GM23338 (cell line): ENCODE measurements at regions not wholly inside any gene's neighbourhood (a gene's known extent, or its start where the extent isn't known, plus 50 kb on each side); places are given as distances from the start of the nearest gene placed in this dataset.

Experiments used
- ATAC-seq: fragments of 200-7000 bp; cut with Tn5 transposase; 3 replicates; pipeline ENCODE4 v1.9.1; 2020
- DNase-seq: peaks from one replicate; pipeline ENCODE4 v3.0.0-alpha.2; 2015; ENCODE audit warnings: low spot score
- H2AFZ ChIP-seq: fragments of 200-600 bp; sonication (generic); 2 replicates; pipeline ENCODE4 v1.8.0; 2016; ENCODE audit warnings: antibody characterized with exemption, mild to moderate bottlenecking, moderate library complexity
- H3F3A ChIP-seq: fragments of 200-600 bp; sonication (generic); replicated peaks from 2 replicates; pipeline ENCODE4 v1.8.0; 2017; ENCODE audit warnings: antibody characterized with exemption, mixed run types, low read depth
- H3K27ac ChIP-seq: fragments of 200-600 bp; sonication (generic); 2 replicates; pipeline ENCODE4 v1.6.1; 2016; ENCODE audit warnings: low read depth
- H3K27me3 ChIP-seq: fragments of 200-600 bp; sonication (generic); 2 replicates; pipeline ENCODE4 v1.8.0; 2016; ENCODE audit warnings: mild to moderate bottlenecking, mixed run types, moderate library complexity; ENCODE audit not compliant: insufficient read depth
- H3K36me3 ChIP-seq: fragments of 200-600 bp; sonication (generic); 2 replicates; pipeline ENCODE4 v1.8.0; 2016; ENCODE audit warnings: mild to moderate bottlenecking; ENCODE audit not compliant: insufficient read depth
- H3K4me1 ChIP-seq: fragments of 200-600 bp; sonication (generic); 2 replicates; pipeline ENCODE4 v1.8.0; 2016; ENCODE audit warnings: mild to moderate bottlenecking, moderate library complexity; ENCODE audit not compliant: insufficient read depth
- H3K4me2 ChIP-seq: fragments of 200-600 bp; sonication (generic); 2 replicates; pipeline ENCODE4 v1.7.1; 2017; ENCODE audit warnings: mixed run types
- H3K4me3 ChIP-seq: fragments of 200-600 bp; sonication (generic); 2 replicates; pipeline ENCODE4 v1.6.1; 2016; ENCODE audit warnings: mixed run types
- H3K79me2 ChIP-seq: fragments of 200-600 bp; sonication (generic); replicated peaks from 2 replicates; pipeline ENCODE4 v1.8.0; 2017; ENCODE audit warnings: mild to moderate bottlenecking; ENCODE audit not compliant: insufficient read depth
- H3K9me2 ChIP-seq: fragments of 200-600 bp; sonication (generic); 2 replicates; pipeline ENCODE4 v1.8.0; 2017; ENCODE audit not compliant: insufficient read depth
- H4K20me1 ChIP-seq: fragments of 200-600 bp; sonication (generic); replicated peaks from 2 replicates; pipeline ENCODE4 v1.8.0; 2017; ENCODE audit warnings: mild to moderate bottlenecking; ENCODE audit not compliant: insufficient read depth
- H3K27ac Mint-ChIP-seq: 2 replicates; pipeline ENCODE4 v1.8.0; 2020; ENCODE audit warnings: inconsistent platforms, mild to moderate bottlenecking, moderate library complexity, mixed read lengths
- H3K27me3 Mint-ChIP-seq: 3 replicates; pipeline ENCODE4 v1.8.0; 2022; ENCODE audit warnings: low read depth, mild to moderate bottlenecking, moderate library complexity, mixed read lengths, inconsistent platforms; ENCODE audit not compliant: insufficient read depth, poor library complexity
- H3K36me3 Mint-ChIP-seq: 3 replicates; pipeline ENCODE4 v1.8.0; 2021; ENCODE audit warnings: low read depth, mild to moderate bottlenecking, inconsistent platforms, moderate library complexity, mixed read lengths
- H3K4me1 Mint-ChIP-seq: 3 replicates; pipeline ENCODE4 v1.8.0; 2020; ENCODE audit warnings: mild to moderate bottlenecking, inconsistent platforms, mixed read lengths
- H3K4me3 Mint-ChIP-seq: 3 replicates; pipeline ENCODE4 v1.8.0; 2021; ENCODE audit warnings: moderate library complexity, mild to moderate bottlenecking, inconsistent platforms, mixed read lengths
- H3K9me3 Mint-ChIP-seq: 3 replicates; pipeline ENCODE4 v1.8.0; 2020; ENCODE audit warnings: moderate library complexity, mild to moderate bottlenecking, inconsistent platforms, mixed read lengths
- CREB1 ChIP-seq: fragments of 250-450 bp; sonication (Bioruptor Pico); IDR thresholded peaks from 2 replicates; pipeline ENCODE4 v1.5.0; 2020; ENCODE audit warnings: low read depth, mild to moderate bottlenecking, moderate library complexity
- CTCF ChIP-seq, 2 experiments: fragments of 200-600 bp in 1 of 2; sonication (generic) in 1 of 2; conservative IDR thresholded peaks; 2 replicates each; pipeline versions ENCODE4 v1.5.1 to v1.6.1; 2016 to 2017; ENCODE audit warnings: antibody characterized with exemption in 2 of 2, low read depth in 2 of 2, mild to moderate bottlenecking in 2 of 2, moderate library complexity in 1 of 2
- ETS1 ChIP-seq: IDR thresholded peaks from 2 replicates; pipeline ENCODE4 v1.6.1; 2016; ENCODE audit warnings: antibody characterized with exemption
- EZH2 ChIP-seq: fragments of 200-600 bp; sonication (generic); IDR thresholded peaks from one replicate; pipeline ENCODE4 v1.8.0; 2017; ENCODE audit warnings: antibody characterized with exemption, mild to moderate bottlenecking, low read depth; ENCODE audit not compliant: unreplicated experiment
- EZH2phosphoT487 ChIP-seq: fragments of 200-600 bp; sonication (generic); IDR thresholded peaks from one replicate; pipeline ENCODE4 v1.8.1; 2018; ENCODE audit warnings: antibody characterized with exemption; ENCODE audit not compliant: unreplicated experiment
- JUNB ChIP-seq: IDR thresholded peaks from one replicate; pipeline ENCODE4 v1.6.1; 2016; ENCODE audit warnings: antibody characterized with exemption; ENCODE audit not compliant: unreplicated experiment
- NANOG ChIP-seq: IDR thresholded peaks from 2 replicates; pipeline ENCODE4 v1.6.1; 2016; ENCODE audit warnings: antibody characterized with exemption, borderline replicate concordance
- POLR2AphosphoS5 ChIP-seq: IDR thresholded peaks from 2 replicates; pipeline ENCODE4 v1.6.1; 2016; ENCODE audit warnings: antibody characterized with exemption, low read depth
- REST ChIP-seq: IDR thresholded peaks from one replicate; pipeline ENCODE4 v1.6.1; 2018; ENCODE audit warnings: antibody characterized with exemption; ENCODE audit not compliant: unreplicated experiment
- STAT1 ChIP-seq: IDR thresholded peaks from one replicate; pipeline ENCODE4 v1.6.1; 2016; ENCODE audit warnings: antibody characterized with exemption; ENCODE audit not compliant: unreplicated experiment
- ZNF114 ChIP-seq: fragments of 250-450 bp; sonication (Bioruptor Pico); IDR thresholded peaks from 2 replicates; pipeline ENCODE4 v1.5.0; 2020; ENCODE audit warnings: mild to moderate bottlenecking, moderate library complexity
- ZNF331 ChIP-seq: fragments of 250-450 bp; sonication (Bioruptor Pico); IDR thresholded peaks from 2 replicates; pipeline ENCODE4 v1.5.0; 2020; ENCODE audit warnings: low read depth, mild to moderate bottlenecking, moderate library complexity

- Histone ChIP-seq H3K4me1 (no peaks in the 10 kb centered on the region), H3F3A (no peaks in the 10 kb centered on the region), H4K20me1 (no peaks in the 10 kb centered on the region), H3K4me3 (no peak overlapping the region), H2AFZ (no peak overlapping the region), H3K79me2 (no peaks in the 10 kb centered on the region), H3K36me3 (no peaks in the 10 kb centered on the region), H3K9me2 (no peaks in the 10 kb centered on the region), H3K27ac (no peak overlapping the region), H3K4me2 (no peak overlapping the region), H3K27me3 (no peaks in the 10 kb centered on the region)
- H3K9me3 Mint-ChIP-seq: no peaks in the 10 kb centered on the region
- no peak overlapping the region for H3K27ac Mint-ChIP-seq
- peak; percentile 72 to 75 for TF ChIP-seq CTCF (conservative IDR thresholded peaks at IDR 0.05; ENCODE audit: low read depth in 2 of 2)
- no peak for TF ChIP-seq JUNB
- H3K27me3 Mint-ChIP-seq: no peaks in the 10 kb centered on the region
- H3K4me3 Mint-ChIP-seq: no peak overlapping the region
- ATAC-seq (peak; percentile 75), DNase-seq (peak; percentile 49)
- no peaks in the 10 kb centered on the region for H3K36me3 Mint-ChIP-seq
- H3K4me1 Mint-ChIP-seq: no peaks in the 10 kb centered on the region
These were observed 132.8 kb upstream of the GPR101 start for GRCh38 chrX:137166591-137166990.

GRCh38 chrX:137164329-137164728, 130.5 kb upstream of the GPR101 start:
- Histone ChIP-seq H3K4me1 (no peaks in the 10 kb centered on the region), H3K36me3 (no peaks in the 10 kb centered on the region), H3K27ac (no peak overlapping the region), H3K79me2 (no peaks in the 10 kb centered on the region), H3K4me3 (no peak overlapping the region), H3K4me2 (no peak overlapping the region), H2AFZ (no peak overlapping the region), H4K20me1 (no peaks in the 10 kb centered on the region), H3K9me2 (no peaks in the 10 kb centered on the region), H3F3A (no peaks in the 10 kb centered on the region), H3K27me3 (no peaks in the 10 kb centered on the region)
- ATAC-seq (no peak), DNase-seq (no peak)
- Mint-ChIP-seq H3K27me3 (no peaks in the 10 kb centered on the region), H3K27ac (no peak overlapping the region), H3K4me3 (no peak overlapping the region), H3K36me3 (no peaks in the 10 kb centered on the region), H3K4me1 (no peaks in the 10 kb centered on the region), H3K9me3 (no peaks in the 10 kb centered on the region)
- no peak for TF ChIP-seq NANOG
- no peak for TF ChIP-seq EZH2phosphoT487
- TF ChIP-seq EZH2: no peak
- TF ChIP-seq CREB1 (CRISPR knock-in tag): no peak
- no peak for TF ChIP-seq ETS1
- TF ChIP-seq JUNB: no peak
- no peak for TF ChIP-seq STAT1
- no peak for TF ChIP-seq REST
- TF ChIP-seq ZNF114: no peak
- TF ChIP-seq CTCF (conservative IDR thresholded peaks at IDR 0.05; ENCODE audit: low read depth in 2 of 2): no peak
- no peak for TF ChIP-seq ZNF331 (CRISPR knock-in tag)
- TF ChIP-seq POLR2AphosphoS5: no peak
